Cardiac fibroblast (primary cell): ENCODE measurements at regions not wholly inside any gene's neighbourhood (a gene's known extent, or its start where the extent isn't known, plus 50 kb on each side); places are given as distances from the start of the nearest gene placed in this dataset.

Experiments
- DNase-seq, 2 donors: peaks; one replicate each; pipeline versions ENCODE4 v3.0.0 to v3.0.0-alpha.2; 2010; ENCODE audit warnings: low read depth in 2 of 2
- H3K4me3 ChIP-seq, 2 donors: replicated peaks in 1 of 2; 1 replicate in 1 of 2; 2 replicates in 1 of 2; pipeline ENCODE4 v1.5.1; 2011; ENCODE audit warnings: low read depth in 2 of 2, low read length in 2 of 2, mild to moderate bottlenecking in 2 of 2, moderate library complexity in 1 of 2
- TF ChIP-seq, protein P1 (sequence below): IDR thresholded peaks from one replicate; pipeline ENCODE4 v1.5.1; 2011; ENCODE audit warnings: low read depth, mild to moderate bottlenecking, low read length, inconsistent platforms

DNA sequence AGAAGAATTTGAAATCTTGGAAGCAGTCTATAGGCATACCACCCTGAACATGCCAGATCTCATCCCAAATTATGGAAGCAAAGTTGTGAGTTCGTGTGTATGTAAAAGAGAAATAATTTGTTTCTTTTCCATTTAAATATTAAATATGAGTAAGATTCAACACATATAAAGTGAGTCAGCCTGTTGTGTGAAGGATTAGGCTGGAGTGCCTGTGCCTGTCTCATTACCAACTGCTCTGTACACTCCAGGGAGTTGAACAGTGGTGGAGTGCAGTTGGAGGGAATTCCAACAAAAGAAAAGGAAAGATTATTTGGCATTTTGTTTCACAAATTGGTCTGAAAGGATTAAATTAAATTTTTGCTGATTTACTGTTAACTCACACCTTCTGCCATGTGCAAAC is 435.6 kb downstream of the FAT4 start:
- H3K4me3 ChIP-seq: no peak overlapping the region
- TF ChIP-seq, protein P1, sequence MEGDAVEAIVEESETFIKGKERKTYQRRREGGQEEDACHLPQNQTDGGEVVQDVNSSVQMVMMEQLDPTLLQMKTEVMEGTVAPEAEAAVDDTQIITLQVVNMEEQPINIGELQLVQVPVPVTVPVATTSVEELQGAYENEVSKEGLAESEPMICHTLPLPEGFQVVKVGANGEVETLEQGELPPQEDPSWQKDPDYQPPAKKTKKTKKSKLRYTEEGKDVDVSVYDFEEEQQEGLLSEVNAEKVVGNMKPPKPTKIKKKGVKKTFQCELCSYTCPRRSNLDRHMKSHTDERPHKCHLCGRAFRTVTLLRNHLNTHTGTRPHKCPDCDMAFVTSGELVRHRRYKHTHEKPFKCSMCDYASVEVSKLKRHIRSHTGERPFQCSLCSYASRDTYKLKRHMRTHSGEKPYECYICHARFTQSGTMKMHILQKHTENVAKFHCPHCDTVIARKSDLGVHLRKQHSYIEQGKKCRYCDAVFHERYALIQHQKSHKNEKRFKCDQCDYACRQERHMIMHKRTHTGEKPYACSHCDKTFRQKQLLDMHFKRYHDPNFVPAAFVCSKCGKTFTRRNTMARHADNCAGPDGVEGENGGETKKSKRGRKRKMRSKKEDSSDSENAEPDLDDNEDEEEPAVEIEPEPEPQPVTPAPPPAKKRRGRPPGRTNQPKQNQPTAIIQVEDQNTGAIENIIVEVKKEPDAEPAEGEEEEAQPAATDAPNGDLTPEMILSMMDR: no peak
- peak in 1 of 2 donors; percentile 28 for DNase-seq

DNA sequence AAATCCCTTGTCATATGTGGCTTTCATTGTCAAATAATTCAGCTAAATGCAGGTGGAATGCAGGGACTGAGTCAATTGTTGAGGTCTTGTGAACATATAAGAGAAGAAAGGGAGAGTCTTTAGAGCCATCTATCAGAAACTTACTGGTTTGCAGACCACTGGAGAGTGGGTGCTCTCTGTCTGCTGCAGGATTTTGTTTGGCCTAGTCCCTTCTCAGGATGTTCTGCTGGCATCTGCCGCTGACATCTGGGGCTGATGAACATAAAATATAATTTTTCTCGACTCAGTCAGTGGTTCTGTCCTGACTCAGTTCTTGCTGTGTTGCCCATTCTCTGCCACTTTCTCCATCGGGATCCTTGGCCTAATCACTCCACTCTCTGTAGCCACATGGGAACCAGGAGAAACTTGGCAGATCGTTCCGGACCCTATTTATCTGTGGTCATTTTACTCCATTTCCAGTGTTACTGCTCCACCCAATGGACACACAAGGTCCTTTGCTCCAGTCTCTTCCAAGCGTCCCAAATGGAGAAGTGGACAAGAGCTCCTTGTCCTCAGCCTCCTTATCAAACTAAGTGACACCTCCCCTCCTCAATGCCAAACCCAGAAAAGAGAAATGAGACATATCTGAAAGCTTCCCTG is 436.2 kb downstream of the FAT4 start:
- TF ChIP-seq, protein P1: peak; percentile 46
- H3K4me3 ChIP-seq: no peak overlapping the region
- peak; percentile 75 to 86 for DNase-seq

DNA sequence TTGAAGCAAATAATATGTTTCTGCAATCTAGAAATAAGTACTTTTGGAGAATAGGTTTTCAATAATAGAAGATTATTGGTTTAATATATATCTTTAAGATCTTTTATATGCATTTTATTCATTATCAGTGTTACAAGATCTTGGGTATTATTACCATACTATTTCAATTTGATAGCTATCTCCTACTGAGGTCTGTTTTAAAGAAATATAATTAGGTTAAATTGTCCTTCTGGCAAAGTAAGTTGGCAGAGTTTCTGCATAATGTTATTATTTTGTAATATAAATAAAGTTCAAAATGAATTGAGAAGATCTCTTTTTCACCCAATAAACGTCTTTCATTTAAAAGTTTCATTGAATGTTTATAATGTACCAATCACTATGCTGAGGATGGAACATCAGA is 443.7 kb downstream of the FAT4 start:
- DNase-seq: no peak
- TF ChIP-seq, protein P1: no peak
- no peak overlapping the region for H3K4me3 ChIP-seq

DNA sequence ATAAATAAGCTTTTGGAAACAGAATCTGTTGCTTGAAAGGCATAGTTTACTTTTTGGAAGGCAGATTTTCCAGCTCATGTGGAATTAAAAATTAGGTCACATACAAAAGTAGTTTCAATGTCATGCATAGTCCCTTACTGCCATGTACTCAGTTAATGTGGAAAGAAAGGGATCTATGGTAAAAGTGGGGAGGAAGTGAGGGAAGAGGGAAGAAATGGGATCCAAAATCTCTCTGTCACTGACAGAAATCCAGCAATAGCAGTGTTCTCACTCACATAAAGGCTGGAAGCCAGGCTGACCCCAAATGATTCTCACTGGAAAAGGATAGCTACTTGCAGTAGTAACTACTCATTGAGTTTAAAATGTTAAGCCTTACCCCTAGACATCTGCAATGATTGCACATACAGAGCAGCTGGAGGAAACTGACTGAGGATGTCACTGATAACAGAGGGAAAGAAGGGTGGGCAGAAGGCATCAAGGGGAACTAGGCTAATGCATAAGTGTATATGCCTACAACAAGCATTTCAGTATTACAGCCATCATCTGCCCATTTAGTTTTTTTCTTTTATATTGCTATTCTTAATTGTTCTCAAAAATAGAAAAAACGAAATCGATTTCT is 445.6 kb downstream of the FAT4 start:
- H3K4me3 ChIP-seq: no peak overlapping the region
- DNase-seq: no peak
- TF ChIP-seq, protein P1: no peak

DNA sequence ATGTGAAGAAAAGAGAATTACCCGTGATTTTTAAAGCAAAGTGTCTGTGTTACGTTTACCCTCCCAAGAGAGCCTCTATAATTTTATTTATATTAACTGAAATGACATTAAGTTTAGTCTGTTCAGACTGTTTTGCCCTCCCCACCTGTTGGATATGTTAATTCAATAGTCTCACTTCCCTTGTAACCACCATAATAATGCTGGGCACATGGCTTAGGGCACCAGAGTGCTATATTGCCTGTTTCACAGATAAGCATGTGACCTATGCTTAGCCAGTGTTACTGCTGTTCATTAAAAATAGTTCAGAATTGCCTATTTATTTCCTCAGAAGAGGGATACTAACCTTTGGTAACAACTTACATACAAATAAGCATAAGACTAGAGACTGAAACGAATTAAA is 446.2 kb downstream of the FAT4 start:
- no peak for DNase-seq
- no peak overlapping the region for H3K4me3 ChIP-seq
- TF ChIP-seq, protein P1: no peak

DNA sequence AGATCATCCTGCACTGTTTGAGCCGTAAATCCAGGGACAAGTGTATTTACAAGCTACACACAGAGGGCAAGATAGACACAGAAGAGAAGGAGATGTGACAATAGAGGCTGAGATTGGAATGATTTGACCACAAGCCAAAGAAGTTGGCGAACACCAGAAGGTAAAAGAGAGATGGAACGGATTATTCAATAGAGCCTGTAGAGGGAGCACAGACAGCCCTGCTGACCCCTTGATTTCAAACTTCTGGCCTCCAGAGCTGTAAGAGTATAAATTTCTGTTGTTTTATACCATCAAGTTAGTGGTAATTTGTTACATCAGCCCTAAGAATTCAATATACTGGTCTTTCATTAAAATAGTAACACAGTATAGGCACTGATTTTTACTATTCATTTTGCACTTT is 447.8 kb downstream of the FAT4 start:
- peak in 1 of 2 donors; percentile 9 for DNase-seq
- TF ChIP-seq, protein P1: peak; percentile 21
- no peak overlapping the region for H3K4me3 ChIP-seq
